ENCODE measurements at regions not wholly inside any gene's neighbourhood (a gene's known extent, or its start where the extent isn't known, plus 50 kb on each side); places are given as distances from the start of the nearest gene placed in this dataset.

DNA sequence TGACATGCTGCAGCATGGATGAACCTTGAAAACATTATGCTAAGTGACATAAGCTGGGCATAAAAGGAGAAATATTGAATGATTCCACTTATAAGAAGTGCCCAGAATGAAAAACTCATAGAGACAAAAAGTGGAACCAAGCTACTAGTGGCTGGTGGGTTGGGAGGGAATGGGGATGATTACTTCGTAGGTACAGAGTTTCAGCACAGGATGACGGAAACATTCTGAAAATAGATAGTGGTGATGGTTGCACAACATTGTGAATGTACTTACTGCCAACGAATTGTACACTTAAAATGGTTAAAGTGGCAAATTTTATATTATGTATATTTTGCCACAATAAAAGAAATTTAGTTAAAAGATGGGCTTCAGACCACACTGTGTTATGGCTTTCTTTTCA lies 93.6 kb downstream of the RPLP1 start:
- CTCF ChIA-PET = no interaction called here
- WGBS (ENCODE audit: missing lambda C conversion rate) = 53% methylated on average over 3 of the region's 3 CpGs
- FAIRE-seq = no peak
- no peak for ATAC-seq
- H3K4me1 ChIP-seq = no peaks in the 10 kb centered on the region
- H3K4me3 ChIP-seq = no peak overlapping the region
- peaks cover 10% of the 10 kb centered on the region for H3K9me3 ChIP-seq
- TF ChIP-seq RAD21 (conservative IDR thresholded peaks at IDR 0.05 in 1 of 2, IDR thresholded peaks at IDR 0.05 in 1 of 2) (no peak), JUN (IDR thresholded peaks at IDR 0.05) (no peak), RNF2 (IDR thresholded peaks at IDR 0.05; ENCODE audit: borderline replicate concordance, low read depth) (no peak)
- H3K4me2 ChIP-seq = no peak overlapping the region
- no peak for DNase-seq (ENCODE audit: low read depth in 1 of 2, low spot score in 1 of 2)
- POLR2A ChIA-PET = no interaction called here
- H3K27ac ChIP-seq = no peak overlapping the region

DNA sequence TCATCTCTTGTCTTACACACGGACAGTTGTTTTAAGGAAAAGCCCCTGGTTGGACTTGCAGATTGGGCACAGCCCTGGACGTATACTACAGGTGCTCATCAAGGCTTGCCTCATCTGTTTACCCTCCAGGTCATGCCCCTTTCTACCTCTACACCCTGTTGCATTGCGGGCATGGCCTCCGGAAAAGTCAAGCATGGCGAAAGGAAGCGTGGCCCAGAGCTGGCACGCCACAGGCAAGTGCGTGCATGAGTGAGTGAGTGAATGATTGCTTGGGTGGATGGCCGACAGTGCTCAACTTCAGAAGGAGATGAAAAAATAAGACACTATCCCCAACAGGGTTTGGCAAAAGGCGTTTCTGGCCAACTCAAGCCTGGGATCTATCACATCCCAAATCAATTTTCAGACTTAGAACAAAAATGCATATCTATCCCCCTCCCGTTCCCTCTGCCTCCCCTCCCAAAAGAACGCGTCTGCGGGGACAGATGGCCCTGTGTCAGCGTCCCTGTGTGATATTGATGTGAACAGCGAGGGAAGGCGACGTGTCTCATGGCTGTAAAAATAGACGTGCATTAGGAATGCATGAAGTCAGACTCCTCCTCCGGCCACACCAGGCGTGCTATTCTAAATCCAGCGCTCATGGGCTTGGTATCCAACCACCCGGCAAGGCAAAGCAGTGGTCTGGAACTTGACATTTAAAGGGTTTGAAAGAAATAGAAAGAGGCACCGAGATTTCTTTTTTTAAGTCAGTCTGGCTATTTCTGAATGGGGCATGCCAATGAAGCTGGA lies 96.0 kb downstream of the RPLP1 start:
- 79% methylated on average over 24 of the region's 24 CpGs for WGBS (ENCODE audit: missing lambda C conversion rate)
- H3K9me3 ChIP-seq = peaks cover 29% of the 10 kb centered on the region
- CTCF ChIA-PET = interaction anchor here (0.9 to 1.9 kb wide), 5 partner anchors 8 to 28 kb away, joined by 3 to 6 read pairs (median 3); no protein-coding TSS in a partner anchor
- no peak for DNase-seq (ENCODE audit: low read depth in 1 of 2, low spot score in 1 of 2)
- FAIRE-seq = no peak
- TF ChIP-seq ZSCAN20 (CRISPR knock-in tag; IDR thresholded peaks at IDR 0.05) (no peak), CHD2 (IDR thresholded peaks at IDR 0.05; ENCODE audit: low read length, partially characterized antibody) (no peak), GATA3 (IDR thresholded peaks at IDR 0.05; ENCODE audit: borderline replicate concordance) (no peak), EHF (CRISPR knock-in tag; IDR thresholded peaks at IDR 0.05) (no peak), MAZ (IDR thresholded peaks at IDR 0.05; ENCODE audit: borderline replicate concordance, low read depth, low read length) (no peak)
- TF ChIP-seq, protein P1, sequence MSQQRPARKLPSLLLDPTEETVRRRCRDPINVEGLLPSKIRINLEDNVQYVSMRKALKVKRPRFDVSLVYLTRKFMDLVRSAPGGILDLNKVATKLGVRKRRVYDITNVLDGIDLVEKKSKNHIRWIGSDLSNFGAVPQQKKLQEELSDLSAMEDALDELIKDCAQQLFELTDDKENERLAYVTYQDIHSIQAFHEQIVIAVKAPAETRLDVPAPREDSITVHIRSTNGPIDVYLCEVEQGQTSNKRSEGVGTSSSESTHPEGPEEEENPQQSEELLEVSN (IDR thresholded peaks at IDR 0.05; ENCODE audit: borderline replicate concordance, low read depth) = no peak
- no peak overlapping the region for H3K4me3 ChIP-seq
- H3K27ac ChIP-seq = no peak overlapping the region
- H3K4me2 ChIP-seq = no peak overlapping the region
- no peak for ATAC-seq
- POLR2A ChIA-PET = no interaction called here
- H3K4me1 ChIP-seq = peaks cover 4% of the 10 kb centered on the region

GRCh38 chr15:69551391-69552056 lies 98.9 kb downstream of the RPLP1 start:
- no peak overlapping the region for H3K27ac ChIP-seq
- FAIRE-seq = no peak
- TF ChIP-seq KDM5A (IDR thresholded peaks at IDR 0.05) (peak; percentile 74), KDM1A (IDR thresholded peaks at IDR 0.05; ENCODE audit: low read depth) (no peak), JUN (IDR thresholded peaks at IDR 0.05) (no peak), HOXB5 (CRISPR knock-in tag; IDR thresholded peaks at IDR 0.05) (peak; percentile 23; the same call in 1 of the 2 replicates), GATA3 (IDR thresholded peaks at IDR 0.05; ENCODE audit: borderline replicate concordance) (no peak)
- peaks cover 29% of the 10 kb centered on the region for H3K9me3 ChIP-seq
- ChIA-PET POLR2A (no interaction called here), CTCF (interaction anchor here (1.0 to 3.4 kb wide), 7 partner anchors 10 to 37 kb away, joined by 3 to 17 read pairs (median 4); no protein-coding TSS in a partner anchor)
- no peak for DNase-seq (ENCODE audit: low read depth in 1 of 2, low spot score in 1 of 2)
- WGBS (ENCODE audit: missing lambda C conversion rate) = 77% methylated on average over 5 of the region's 5 CpGs
- ATAC-seq = no peak
- peaks cover 34% of the 10 kb centered on the region for H3K4me1 ChIP-seq
- no peak overlapping the region for H3K4me3 ChIP-seq
- H3K4me2 ChIP-seq = no peak overlapping the region

GRCh38 chr15:69552057-69552815 lies 99.6 kb downstream of the RPLP1 start:
- peaks cover 40% of the 10 kb centered on the region for H3K4me1 ChIP-seq
- POLR2A ChIA-PET = no interaction called here
- H3K9me3 ChIP-seq = peaks cover 29% of the 10 kb centered on the region
- no peak overlapping the region for H3K4me2 ChIP-seq
- peak overlapping the region in 1 of 2 experiments; percentile 87; a peak in 2 of 6 replicates for H3K27ac ChIP-seq
- TF ChIP-seq CBX8 (IDR thresholded peaks at IDR 0.05) = no peak
- no peak for TF ChIP-seq HES2 (IDR thresholded peaks at IDR 0.05)
- TF ChIP-seq MAFK (IDR thresholded peaks at IDR 0.05; ENCODE audit: partially characterized antibody) = peak; percentile 18
- TF ChIP-seq, protein P2, sequence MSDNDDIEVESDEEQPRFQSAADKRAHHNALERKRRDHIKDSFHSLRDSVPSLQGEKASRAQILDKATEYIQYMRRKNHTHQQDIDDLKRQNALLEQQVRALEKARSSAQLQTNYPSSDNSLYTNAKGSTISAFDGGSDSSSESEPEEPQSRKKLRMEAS (IDR thresholded peaks at IDR 0.05) = no peak
- TF ChIP-seq, protein P3, sequence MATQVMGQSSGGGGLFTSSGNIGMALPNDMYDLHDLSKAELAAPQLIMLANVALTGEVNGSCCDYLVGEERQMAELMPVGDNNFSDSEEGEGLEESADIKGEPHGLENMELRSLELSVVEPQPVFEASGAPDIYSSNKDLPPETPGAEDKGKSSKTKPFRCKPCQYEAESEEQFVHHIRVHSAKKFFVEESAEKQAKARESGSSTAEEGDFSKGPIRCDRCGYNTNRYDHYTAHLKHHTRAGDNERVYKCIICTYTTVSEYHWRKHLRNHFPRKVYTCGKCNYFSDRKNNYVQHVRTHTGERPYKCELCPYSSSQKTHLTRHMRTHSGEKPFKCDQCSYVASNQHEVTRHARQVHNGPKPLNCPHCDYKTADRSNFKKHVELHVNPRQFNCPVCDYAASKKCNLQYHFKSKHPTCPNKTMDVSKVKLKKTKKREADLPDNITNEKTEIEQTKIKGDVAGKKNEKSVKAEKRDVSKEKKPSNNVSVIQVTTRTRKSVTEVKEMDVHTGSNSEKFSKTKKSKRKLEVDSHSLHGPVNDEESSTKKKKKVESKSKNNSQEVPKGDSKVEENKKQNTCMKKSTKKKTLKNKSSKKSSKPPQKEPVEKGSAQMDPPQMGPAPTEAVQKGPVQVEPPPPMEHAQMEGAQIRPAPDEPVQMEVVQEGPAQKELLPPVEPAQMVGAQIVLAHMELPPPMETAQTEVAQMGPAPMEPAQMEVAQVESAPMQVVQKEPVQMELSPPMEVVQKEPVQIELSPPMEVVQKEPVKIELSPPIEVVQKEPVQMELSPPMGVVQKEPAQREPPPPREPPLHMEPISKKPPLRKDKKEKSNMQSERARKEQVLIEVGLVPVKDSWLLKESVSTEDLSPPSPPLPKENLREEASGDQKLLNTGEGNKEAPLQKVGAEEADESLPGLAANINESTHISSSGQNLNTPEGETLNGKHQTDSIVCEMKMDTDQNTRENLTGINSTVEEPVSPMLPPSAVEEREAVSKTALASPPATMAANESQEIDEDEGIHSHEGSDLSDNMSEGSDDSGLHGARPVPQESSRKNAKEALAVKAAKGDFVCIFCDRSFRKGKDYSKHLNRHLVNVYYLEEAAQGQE (IDR thresholded peaks at IDR 0.05) = no peak
- TF ChIP-seq KDM5A (IDR thresholded peaks at IDR 0.05) = no peak
- no peak for TF ChIP-seq NR3C1 (IDR thresholded peaks at IDR 0.05)
- TF ChIP-seq CHD4 (IDR thresholded peaks at IDR 0.05; ENCODE audit: borderline replicate concordance) = no peak
- FAIRE-seq = no peak
- CTCF ChIA-PET = interaction anchor here (1.0 to 3.4 kb wide), 6 partner anchors 10 to 38 kb away, joined by 3 to 17 read pairs (median 4); no protein-coding TSS in a partner anchor
- H3K4me3 ChIP-seq = no peak overlapping the region
- no peak for DNase-seq (ENCODE audit: low read depth in 1 of 2, low spot score in 1 of 2)
- 91% methylated on average over 10 of the region's 10 CpGs for WGBS (ENCODE audit: missing lambda C conversion rate)
- no peak for ATAC-seq
